ENCODE measurements at regions not wholly inside any gene's neighbourhood (a gene's known extent, or its start where the extent isn't known, plus 50 kb on each side); places are given as distances from the start of the nearest gene placed in this dataset.

- no peak for DNase-seq
Observed at GRCh38 chr6:146989860-146990259, 214.4 kb upstream of the STXBP5 start.

- DNase-seq, result no peak
Observed at GRCh38 chr6:146990284-146990683, 213.9 kb upstream of the STXBP5 start.

DNA sequence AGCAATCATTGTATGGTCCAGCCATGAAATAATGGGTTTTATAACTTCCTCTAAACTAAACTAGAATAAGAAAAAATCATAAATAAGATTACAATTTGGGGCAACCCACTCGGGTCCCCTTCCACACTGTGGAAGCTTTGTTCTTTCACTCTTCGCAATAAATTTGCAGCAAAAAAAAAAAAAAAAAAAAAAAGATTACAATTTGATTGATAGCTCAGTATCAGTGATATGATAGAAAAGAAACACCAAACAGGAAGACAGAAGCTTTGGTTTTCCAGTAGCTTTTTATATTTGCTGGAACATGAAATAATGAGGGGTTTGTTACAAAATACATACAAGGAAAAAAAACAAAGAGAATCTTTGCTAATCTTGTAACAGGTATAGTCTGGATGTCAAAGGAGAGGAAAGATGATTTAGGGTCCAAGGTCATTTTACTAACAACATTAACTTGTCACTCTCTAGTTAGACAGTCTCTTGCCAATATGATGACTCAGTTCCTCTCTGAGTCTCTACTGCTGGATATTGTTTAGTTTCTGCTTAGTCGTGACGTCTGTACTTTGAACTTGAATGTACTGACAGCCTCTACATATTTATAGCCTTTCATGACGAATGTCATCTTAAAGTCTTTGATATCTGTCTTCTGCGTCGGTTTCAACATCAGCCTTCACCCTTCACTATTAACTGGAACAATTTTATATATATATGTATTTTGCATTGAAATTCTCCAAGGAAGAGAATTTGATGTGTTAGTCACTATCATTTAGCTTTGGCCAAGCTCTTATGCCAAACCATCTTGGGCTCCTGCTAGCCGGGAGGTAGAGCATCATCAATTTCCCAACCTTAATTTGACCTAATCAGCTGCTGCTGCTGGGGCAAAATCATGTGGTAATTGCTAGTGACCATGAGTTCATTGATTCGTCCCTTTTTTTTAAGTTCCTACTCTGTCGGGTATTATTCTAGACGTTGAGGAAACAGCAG, 213.1 kb upstream of the STXBP5 start:
- no peak for DNase-seq

GRCh38 chr6:146997062-146997461, 207.2 kb upstream of the STXBP5 start:
- no peak for DNase-seq

GRCh38 chr6:146999766-147000165, 204.5 kb upstream of the STXBP5 start:
- DNase-seq, result no peak

DNA sequence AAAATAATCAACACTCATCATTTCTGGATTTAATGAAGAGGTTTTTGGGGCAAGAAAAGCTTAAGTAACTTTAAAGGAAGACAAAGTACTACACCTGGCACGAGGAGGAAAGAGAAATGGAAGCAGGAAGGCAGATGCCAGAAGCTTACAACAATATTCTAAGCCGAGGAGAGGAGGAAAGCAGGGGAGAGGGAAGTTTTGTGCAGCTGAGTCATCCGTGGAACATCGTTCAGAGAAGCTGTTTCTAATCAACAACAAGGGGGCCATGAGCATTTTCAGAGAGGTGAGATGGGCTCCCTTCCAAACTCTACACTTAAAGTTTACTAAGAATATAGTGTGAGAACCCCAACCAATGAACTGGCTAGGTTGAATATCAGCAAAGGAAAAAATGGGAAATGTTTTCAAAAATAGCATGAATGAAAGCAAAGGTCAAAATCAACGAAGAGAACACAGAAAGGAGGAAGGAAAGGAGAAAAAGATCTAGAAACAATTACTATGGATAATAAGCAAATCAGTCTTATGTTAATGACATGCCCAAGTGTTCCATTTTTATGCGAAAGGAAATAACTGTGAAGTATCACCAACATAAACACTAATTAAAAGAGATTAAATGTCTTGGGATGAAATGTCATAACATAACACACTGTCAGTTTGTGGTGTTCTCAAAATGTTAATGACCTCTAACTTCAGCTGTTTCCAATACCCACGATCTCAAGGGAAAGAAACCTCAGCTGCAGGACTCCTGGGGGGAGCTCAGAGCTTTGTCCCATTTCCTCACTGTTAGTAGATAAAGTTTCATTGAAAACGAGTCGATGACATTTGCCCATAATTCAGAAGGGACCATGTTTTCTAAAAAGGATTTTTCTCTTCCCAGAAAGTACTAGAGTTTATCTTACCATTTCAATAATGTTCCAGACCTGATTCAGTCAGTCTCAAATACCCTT, 203.4 kb upstream of the STXBP5 start:
- DNase-seq, result no peak

DNA sequence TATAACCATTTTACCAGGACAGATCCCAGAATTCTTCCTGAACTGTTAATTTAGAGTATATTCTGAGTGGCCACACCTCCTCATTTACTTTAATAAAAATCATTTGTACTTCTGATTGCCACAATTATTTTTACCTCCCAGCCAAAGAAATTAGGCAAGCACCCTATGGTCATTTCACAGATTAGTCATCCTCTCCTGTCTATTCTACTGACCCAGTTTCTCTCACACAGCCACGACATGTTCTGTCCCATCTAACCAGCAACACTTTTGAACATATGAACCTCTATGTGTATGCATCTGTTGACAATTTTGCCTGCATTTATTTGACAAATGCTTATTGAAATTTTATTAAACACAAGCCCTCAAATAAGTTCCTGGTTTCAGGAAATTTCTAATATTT, 202.6 kb upstream of the STXBP5 start:
- DNase-seq, result no peak

GRCh38 chr6:147003186-147003585, 201.0 kb upstream of the STXBP5 start:
- no peak for DNase-seq

GRCh38 chr6:147005499-147005898, 198.7 kb upstream of the STXBP5 start:
- DNase-seq, result no peak

DNA sequence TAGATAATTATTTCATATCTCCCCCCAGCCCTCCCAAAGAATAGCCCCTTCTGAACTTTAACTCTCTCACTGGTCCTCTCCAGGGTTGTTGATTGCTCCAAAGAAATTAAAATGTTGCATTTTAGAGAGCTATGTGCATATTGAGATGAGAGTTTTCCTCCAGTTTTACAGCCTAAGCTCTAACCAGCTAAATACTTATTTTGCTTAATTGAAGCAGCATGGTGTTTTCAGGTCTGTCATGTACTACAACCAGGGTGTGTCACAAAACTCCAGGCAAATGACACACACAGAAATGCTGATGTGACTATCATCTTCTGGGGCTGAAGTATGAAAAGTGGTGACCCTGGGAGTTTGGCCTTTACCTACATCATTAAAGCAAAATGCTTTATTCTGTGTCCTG, 196.8 kb upstream of the STXBP5 start:
- DNase-seq, result no peak

DNA sequence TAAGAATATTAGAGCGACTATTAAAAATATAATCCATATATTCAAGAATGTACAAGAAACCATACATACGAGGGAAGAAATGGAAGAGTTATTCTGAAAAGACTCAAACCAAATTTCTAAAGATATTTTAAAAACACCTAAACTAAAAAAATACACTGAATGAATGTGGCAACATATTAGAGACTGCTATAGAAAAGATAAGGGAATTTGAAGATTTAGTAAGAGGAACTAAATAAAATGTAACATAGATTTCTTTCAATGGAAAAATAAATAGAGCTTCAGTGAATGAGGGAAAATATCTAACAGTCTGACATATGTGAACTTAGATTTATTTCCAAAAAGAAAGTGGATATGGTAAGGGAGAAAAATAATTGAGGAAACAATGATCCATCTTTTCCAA, 194.9 kb upstream of the STXBP5 start:
- no peak for DNase-seq

GRCh38 chr6:147015674-147016073, 188.5 kb upstream of the STXBP5 start:
- DNase-seq, result no peak

- DNase-seq, result no peak
Observed at GRCh38 chr6:147016440-147016839, 187.8 kb upstream of the STXBP5 start.

DNA sequence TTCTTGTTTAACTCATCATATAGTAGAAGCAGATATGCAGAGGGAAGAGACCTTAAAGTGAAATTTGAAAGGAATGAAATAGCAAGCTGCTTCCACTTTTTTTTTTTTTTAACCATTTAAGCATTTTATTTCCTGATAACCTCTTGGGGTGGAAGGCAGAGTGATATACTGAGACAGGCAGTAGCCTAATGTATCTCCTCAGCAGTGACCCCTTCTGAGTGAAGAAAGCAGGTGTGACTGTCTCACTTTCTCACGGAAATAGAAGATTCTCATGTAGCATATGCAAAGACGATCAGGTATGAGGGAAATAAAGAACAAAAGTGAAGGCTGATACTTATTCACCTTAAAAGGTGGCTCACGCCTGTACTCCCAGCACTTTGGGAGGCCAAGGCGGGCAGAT, 187.1 kb upstream of the STXBP5 start:
- no peak for DNase-seq

DNA sequence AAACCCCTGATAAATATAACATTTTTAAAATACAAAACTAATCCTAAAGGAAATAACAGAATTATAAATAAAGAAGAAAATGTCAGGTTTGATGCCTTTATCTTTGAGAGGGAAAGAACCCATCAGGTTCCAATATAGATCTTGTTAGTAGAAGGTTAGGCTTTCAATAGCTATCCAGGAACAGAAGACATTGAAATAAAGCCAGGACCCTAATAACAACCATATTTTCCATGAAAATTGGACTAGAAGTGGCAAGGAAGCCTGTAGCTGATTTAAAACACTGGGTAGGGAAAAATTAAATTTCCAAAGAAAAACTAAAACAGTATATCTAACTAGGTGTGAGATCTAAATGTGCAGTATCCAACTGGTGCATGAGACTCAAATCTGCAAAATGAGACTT, 185.2 kb upstream of the STXBP5 start:
- no peak for DNase-seq

- DNase-seq, result no peak
Observed at GRCh38 chr6:147022041-147022440, 182.2 kb upstream of the STXBP5 start.

GRCh38 chr6:147023148-147023547, 181.1 kb upstream of the STXBP5 start:
- no peak for DNase-seq

GRCh38 chr6:147023581-147023980, 180.6 kb upstream of the STXBP5 start:
- no peak for DNase-seq

GRCh38 chr6:147029923-147030322, 174.3 kb upstream of the STXBP5 start:
- DNase-seq, result no peak

DNA sequence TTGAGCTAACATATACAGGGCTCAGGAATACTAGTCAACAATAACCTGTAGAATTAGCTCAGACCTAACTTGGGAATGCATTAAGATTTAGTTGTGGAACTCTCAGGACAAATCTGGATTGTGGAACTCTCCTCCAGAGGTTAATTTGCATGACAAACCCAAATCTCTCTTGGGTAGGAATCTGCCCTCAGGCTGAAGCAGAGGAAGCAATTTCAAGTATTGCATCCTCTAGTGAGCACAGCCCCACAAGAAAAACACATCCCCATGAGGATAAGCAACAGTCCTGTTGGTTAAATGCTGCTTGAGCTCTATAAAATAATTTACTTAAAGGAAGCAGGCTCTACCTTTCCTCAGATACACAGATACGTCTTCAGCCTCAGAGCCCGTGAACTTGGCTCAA, 170.9 kb upstream of the STXBP5 start:
- no peak for DNase-seq

- no peak for DNase-seq
Observed at GRCh38 chr6:147035886-147036285, 168.3 kb upstream of the STXBP5 start.

DNA sequence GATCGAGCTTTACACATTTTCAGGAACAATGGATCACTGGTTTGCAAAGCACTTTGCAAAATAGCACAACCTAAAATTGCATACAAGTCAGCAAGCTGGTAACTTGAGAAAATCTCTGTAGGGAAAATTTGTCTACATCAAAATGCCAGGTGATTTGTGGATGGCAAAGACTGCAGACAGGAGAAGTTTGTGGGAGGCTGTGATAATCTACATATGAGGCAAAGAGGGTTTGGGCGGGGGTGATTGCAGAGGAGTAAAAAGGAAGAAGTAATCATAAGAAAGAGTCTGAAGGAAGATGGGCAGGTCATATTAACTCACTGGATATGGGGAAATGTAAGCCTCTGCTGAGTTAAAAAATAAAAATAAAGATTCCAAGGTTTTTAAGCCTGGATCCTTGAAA, 166.3 kb upstream of the STXBP5 start:
- DNase-seq, result no peak

DNA sequence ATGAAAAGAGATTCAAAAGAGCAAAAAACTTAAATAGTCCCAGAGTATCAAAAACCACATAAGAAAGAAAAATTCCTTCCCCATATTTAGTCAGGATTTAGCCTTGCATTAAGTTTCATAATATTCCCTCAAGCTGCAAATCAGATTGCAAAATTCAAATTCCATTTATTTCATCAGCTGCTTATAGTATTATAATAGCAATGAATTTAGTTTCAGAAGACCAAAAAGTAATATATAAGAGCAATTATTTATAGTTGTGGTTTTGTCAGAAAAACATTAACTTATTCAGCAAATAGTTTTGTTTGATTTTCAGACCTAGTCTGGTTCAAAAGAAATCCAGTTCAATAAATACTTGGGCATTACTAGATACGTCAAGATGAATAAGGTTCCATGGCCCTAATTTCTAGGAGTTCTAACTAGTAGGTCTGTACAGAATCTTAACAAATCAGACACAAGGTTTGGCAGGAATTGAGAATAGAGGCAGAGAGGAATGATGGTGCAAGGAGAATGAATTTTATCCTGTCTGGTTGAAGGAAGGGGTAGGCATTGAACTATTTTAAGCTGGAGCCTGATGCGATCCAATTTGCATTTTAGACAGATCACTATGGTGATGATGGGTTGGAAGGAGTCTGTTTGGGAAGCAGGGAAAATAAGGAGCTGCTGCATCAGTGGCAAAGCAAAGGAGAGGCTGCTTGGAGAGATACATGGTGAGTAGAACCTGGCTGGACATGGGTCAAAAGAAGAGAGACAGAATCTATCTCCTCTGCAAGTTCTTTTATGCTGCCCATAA, 163.9 kb upstream of the STXBP5 start:
- no peak for DNase-seq

All from NCI-H510A treated with DMSO at 0.1 percent for 48 hours (cell line).